Skeletal muscle tissue (tissue), 3 donors: ENCODE measurements at regions not wholly inside any gene's neighbourhood (a gene's known extent, or its start where the extent isn't known, plus 50 kb on each side); places are given as distances from the start of the nearest gene placed in this dataset.

Source experiments
- H3K27ac ChIP-seq: one replicate; pipeline ENCODE4 v1.7.0; 2013; ENCODE audit warnings: mild to moderate bottlenecking, low read depth, low read length, inconsistent platforms
- H3K27me3 ChIP-seq, 3 donors: one replicate each; pipeline ENCODE4 v1.7.0; 2013; ENCODE audit warnings: low read length in 3 of 3; ENCODE audit not compliant: control insufficient read depth in 3 of 3, insufficient read depth in 3 of 3
- H3K36me3 ChIP-seq, 3 donors: one replicate each; pipeline ENCODE4 v1.7.0; 2013; ENCODE audit warnings: low read length in 3 of 3; ENCODE audit not compliant: control insufficient read depth in 3 of 3, insufficient read depth in 3 of 3
- H3K4me1 ChIP-seq, 3 donors: one replicate each; pipeline ENCODE4 v1.7.0; 2013; ENCODE audit warnings: low read length in 3 of 3, mild to moderate bottlenecking in 3 of 3; ENCODE audit not compliant: control insufficient read depth in 3 of 3, insufficient read depth in 3 of 3
- H3K4me3 ChIP-seq, 3 donors: one replicate each; pipeline ENCODE4 v1.7.0; 2013; ENCODE audit warnings: low read length in 3 of 3
- H3K9ac ChIP-seq, 3 donors: one replicate each; pipeline ENCODE4 v1.7.0; 2013; ENCODE audit warnings: low read length in 3 of 3, mild to moderate bottlenecking in 3 of 3, moderate library complexity in 2 of 3, low read depth in 1 of 3
- H3K9me3 ChIP-seq, 3 donors: one replicate each; pipeline ENCODE4 v1.7.0; 2013; ENCODE audit warnings: low read length in 3 of 3; ENCODE audit not compliant: control insufficient read depth in 3 of 3
- donor health status: Osteomylitis.

DNA sequence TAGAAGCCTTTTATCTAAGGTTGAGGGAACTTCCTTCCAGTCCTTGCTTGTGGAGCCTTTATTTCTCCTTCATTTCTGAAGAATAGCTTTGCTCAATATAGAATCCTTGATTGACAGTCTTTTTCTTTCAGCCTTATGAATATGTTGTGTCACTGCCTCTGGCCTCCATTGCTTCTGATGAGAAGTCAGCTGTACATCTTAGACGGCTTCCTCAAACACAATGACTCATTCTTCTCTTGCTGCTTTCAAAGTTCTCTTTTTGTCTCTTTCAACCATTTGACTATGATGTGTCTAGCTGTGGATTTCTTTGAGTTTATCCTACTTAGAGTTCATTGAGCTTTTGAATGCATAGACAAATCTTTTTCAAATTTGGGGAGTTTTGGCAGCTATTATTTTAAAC lies 893.2 kb downstream of the BRD1 start:
- no peaks in the 10 kb centered on the region for H3K36me3 ChIP-seq
- H3K4me1 ChIP-seq = no peaks in the 10 kb centered on the region
- peaks cover 2 to 7% (median 3%) of the 10 kb centered on the region in 3 donors for H3K9me3 ChIP-seq
- no peak overlapping the region for H3K9ac ChIP-seq
- H3K4me3 ChIP-seq = no peak overlapping the region
- peaks cover 0 to 9% (median 0%) of the 10 kb centered on the region in 3 donors for H3K27me3 ChIP-seq
- H3K27ac ChIP-seq = no peak overlapping the region

DNA sequence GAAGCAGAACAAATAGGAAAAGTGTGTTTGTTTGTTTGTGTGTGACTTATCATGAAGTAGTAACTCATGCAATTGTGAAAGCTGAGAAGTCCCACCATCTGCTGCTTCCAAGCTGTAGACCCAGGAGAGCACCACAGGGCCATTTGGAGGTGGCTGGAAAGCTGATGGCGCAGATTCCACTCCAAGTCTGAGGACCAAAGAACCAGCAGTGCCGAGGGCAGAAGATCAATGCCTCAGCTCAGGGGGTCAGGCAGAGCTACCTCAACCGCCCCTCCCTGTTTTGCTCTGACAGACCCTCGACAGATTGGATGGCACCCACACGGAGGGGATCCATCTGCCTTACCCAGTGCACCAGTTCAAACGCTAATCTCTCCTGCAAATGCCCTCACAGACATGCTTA lies 896.2 kb downstream of the BRD1 start:
- H3K27ac ChIP-seq = no peak overlapping the region
- peaks cover 0 to 10% (median 0%) of the 10 kb centered on the region in 3 donors for H3K27me3 ChIP-seq
- no peaks in the 10 kb centered on the region for H3K36me3 ChIP-seq
- no peaks in the 10 kb centered on the region for H3K4me1 ChIP-seq
- peaks cover under 1 to 3% (median 2%) of the 10 kb centered on the region in 3 donors for H3K9me3 ChIP-seq
- H3K4me3 ChIP-seq = no peak overlapping the region
- H3K9ac ChIP-seq = no peak overlapping the region

DNA sequence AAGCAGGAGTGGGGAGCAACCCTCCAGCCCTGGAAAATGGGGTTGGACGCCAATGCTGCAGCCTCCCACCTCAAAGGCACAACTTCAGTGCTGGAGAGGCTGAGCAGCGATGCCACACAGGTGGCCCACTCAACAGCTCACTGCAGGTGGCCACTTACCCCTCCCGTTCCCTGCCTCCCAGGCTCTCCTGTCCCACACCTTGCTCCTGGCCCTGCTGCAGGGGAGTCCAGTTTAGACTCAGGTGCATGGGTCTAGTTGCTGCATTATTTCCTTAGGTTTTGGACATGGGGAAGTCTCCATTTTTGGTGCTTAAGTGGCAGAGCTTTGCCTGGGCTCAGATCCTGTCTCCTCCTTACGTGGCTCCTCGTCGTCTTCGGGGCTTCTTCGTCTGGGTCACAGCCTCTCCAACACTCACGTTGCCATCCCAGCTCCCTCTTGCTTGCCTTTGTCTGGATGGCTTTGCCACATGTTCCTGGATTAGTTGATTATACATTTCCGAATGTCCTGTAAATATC lies 898.3 kb downstream of the BRD1 start:
- no peaks in the 10 kb centered on the region for H3K4me1 ChIP-seq
- no peak overlapping the region for H3K27ac ChIP-seq
- H3K27me3 ChIP-seq = peaks cover 0 to 16% (median 2%) of the 10 kb centered on the region in 3 donors
- H3K4me3 ChIP-seq = no peak overlapping the region
- no peaks in the 10 kb centered on the region for H3K36me3 ChIP-seq
- H3K9ac ChIP-seq = no peak overlapping the region
- peaks cover 0 to under 1% (median 0%) of the 10 kb centered on the region in 3 donors for H3K9me3 ChIP-seq

DNA sequence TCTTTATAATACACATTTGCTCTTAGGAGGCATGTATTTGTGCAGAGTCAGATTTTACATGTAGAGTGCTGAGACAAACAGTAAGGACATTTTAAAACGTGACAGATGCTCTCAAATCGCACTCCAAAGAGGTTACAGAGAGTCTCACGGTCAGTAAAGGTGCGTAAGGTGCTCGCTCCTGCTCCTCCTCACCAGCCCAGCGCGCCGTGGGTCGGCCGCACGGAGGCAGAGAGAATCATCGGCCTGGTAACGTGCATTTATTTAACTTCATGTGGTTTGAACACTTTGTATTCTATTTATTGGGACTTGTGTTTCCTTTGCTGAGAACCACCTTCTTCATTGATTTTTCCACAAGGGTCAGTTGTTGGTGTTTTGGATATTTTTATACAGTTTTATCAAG lies 900.1 kb downstream of the BRD1 start:
- Histone ChIP-seq H3K9me3 (no peaks in the 10 kb centered on the region), H3K9ac (no peak overlapping the region), H3K4me1 (no peaks in the 10 kb centered on the region), H3K27ac (no peak overlapping the region), H3K27me3 (peaks cover 0 to 16% (median 3%) of the 10 kb centered on the region in 3 donors), H3K36me3 (no peaks in the 10 kb centered on the region), H3K4me3 (no peak overlapping the region)

DNA sequence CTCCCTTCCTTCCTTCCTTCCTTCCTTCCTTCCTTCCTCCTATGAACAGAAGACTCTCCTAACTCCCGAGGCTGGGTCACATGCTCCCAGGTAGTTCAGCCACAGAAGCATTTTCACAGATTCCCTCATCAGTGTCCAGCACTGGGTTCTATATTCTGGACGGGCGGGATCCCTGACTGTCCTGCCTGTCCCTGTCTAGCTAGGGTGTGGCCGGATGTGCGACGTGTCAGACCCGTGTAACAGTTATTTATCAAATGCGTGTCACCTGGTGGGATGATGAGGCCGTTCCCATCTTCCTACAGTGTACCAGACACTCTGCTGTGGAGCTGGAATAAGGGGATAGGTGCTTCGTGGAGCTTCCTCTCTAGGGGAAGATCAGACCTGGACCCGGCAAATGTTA lies 901.0 kb downstream of the BRD1 start:
- peaks cover 0 to 16% (median 3%) of the 10 kb centered on the region in 3 donors for H3K27me3 ChIP-seq
- H3K27ac ChIP-seq = no peak overlapping the region
- no peaks in the 10 kb centered on the region for H3K4me1 ChIP-seq
- H3K36me3 ChIP-seq = no peaks in the 10 kb centered on the region
- peaks cover 0 to under 1% (median 0%) of the 10 kb centered on the region in 3 donors for H3K9me3 ChIP-seq
- H3K9ac ChIP-seq = no peak overlapping the region
- H3K4me3 ChIP-seq = no peak overlapping the region

DNA sequence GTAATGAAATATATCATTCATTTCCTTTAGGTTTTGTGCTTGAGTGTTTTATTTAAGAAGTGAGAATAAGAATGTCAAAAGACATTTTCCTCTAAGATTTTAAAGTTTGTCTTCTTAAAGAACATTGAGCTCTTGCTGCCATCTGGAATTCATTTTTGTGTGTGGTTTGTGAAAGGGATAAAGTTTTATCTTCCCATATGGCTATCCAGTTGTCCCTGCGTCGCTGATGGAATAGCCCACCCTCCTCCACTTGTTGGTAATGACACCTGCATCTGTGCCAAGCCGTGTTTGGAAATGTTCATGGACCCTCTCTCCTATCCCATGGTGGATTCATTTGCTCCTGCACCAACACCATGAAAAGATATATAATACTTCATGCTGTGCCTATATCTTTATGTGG lies 901.5 kb downstream of the BRD1 start:
- peaks cover 0 to 2% (median 0%) of the 10 kb centered on the region in 3 donors for H3K9me3 ChIP-seq
- no peaks in the 10 kb centered on the region for H3K36me3 ChIP-seq
- peaks cover 0 to 16% (median 3%) of the 10 kb centered on the region in 3 donors for H3K27me3 ChIP-seq
- H3K4me3 ChIP-seq = no peak overlapping the region
- no peak overlapping the region for H3K27ac ChIP-seq
- no peaks in the 10 kb centered on the region for H3K4me1 ChIP-seq
- no peak overlapping the region for H3K9ac ChIP-seq

DNA sequence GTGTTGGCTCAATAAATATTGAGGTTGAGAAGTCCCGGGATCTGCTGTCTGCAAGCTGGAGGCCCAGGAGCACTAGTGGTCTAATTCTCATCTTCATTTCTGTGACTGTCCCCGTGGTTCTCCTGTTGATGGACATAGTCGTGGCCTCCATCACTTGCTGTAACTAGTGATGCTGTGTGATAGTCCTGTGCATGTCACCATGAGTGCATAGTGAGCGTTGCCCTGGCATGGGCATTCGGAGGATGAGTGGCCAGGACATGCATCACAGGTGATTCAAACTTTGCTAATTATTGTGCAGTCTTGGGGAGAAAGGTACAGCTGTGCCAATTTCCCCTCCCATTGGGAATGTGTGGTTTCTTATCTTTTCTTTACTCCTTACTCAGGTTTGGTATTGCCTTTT lies 902.2 kb downstream of the BRD1 start:
- Histone ChIP-seq H3K27me3 (peaks cover 0 to 23% (median 4%) of the 10 kb centered on the region in 3 donors), H3K4me1 (no peaks in the 10 kb centered on the region), H3K9me3 (peaks cover 0 to 2% (median 0%) of the 10 kb centered on the region in 3 donors), H3K27ac (no peak overlapping the region), H3K4me3 (no peak overlapping the region), H3K9ac (no peak overlapping the region), H3K36me3 (no peaks in the 10 kb centered on the region)

DNA sequence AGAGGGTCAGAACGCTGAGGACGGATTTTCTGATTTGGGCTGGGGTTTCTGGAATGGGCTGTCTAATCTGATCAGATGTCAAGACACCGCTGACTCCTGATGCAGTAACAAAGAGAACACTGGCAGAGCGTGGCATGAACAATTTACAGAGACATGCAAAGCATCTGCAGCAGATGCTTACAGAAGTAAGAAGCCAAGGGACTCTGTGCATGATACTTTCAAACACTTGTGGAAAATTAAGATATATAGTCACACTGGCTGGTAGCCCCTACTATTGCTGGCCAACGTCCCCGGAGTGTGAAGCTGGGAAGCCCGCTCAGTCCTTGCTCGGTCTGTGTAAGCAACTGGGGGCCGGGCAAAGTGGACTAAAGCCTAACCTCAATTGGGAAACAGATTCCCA lies 903.7 kb downstream of the BRD1 start:
- Histone ChIP-seq H3K4me1 (no peaks in the 10 kb centered on the region), H3K9ac (no peak overlapping the region), H3K36me3 (no peaks in the 10 kb centered on the region), H3K4me3 (no peak overlapping the region), H3K27me3 (peaks cover 0 to 30% (median 12%) of the 10 kb centered on the region in 3 donors), H3K27ac (no peak overlapping the region), H3K9me3 (peaks cover 0 to 2% (median 0%) of the 10 kb centered on the region in 3 donors)

DNA sequence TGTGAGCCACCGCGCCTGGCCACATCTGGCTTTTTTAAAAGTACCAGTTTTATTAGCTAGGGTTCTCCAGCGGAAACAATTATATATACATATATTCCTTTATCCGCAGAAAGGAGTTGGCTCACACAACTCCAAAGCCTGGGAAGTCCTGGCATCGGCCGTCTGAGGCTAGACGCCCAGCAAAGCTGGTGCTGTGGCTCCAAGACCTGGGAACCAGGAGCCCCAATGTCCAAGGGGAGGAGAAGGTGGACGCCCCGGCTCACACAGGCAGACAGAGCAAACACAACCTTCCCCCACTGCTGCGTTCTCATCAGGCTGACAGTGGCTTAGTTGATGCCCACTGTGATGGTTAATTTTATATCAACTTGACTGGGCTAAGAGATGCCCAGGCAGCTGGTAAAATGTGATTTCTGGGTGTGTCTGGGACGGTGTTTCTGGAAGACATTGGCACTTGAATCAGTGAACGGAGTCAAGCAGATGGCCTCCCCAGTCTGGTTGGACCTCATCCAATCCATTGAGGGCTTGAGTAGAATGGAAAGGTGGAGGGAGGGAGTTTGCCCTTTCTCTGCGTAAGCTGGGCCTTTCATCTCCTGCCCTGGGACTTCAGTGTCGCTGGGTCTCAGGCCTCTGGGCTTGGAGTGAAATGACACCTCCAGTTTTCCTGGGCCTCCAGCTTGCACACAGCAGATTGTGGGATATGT lies 904.4 kb downstream of the BRD1 start:
- no peak overlapping the region for H3K9ac ChIP-seq

DNA sequence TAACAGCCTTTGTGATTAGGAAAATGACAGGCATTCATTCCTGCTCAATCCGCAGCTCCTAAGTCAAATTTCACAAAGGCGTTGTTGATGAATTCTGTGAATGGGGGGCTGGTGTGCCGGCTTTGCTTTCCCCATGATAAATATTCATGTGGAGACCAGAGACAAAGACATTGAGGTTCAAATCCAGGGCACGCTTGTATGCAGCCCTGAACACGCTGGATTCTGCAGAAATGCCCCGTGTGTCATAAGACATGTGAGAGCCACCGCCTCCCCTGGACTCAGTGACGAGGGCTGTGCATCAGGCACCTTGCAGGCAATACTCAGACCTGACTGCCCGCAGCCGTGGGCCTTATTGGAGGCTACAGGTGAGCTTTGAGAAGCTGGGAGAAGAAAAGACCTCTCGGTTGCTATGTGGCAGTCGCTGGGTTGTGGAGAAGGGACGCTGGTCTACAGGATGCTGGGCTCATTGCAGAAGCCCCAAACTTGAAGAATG lies 906.2 kb downstream of the BRD1 start:
- H3K36me3 ChIP-seq = no peaks in the 10 kb centered on the region
- H3K27me3 ChIP-seq = peaks cover 7 to 25% (median 24%) of the 10 kb centered on the region in 3 donors
- no peaks in the 10 kb centered on the region for H3K4me1 ChIP-seq
- peaks cover 0 to 5% (median 0%) of the 10 kb centered on the region in 3 donors for H3K9me3 ChIP-seq
- H3K27ac ChIP-seq = no peak overlapping the region
- H3K4me3 ChIP-seq = no peak overlapping the region
- no peak overlapping the region for H3K9ac ChIP-seq

More for the DNA sequence above, 904.4 kb downstream of the BRD1 start:
- no peak overlapping the region for H3K27ac ChIP-seq
- H3K4me3 ChIP-seq = no peak overlapping the region
- H3K9me3 ChIP-seq = peaks cover 0 to 2% (median 0%) of the 10 kb centered on the region in 3 donors
- H3K27me3 ChIP-seq = peaks cover 0 to 27% (median 12%) of the 10 kb centered on the region in 3 donors
- H3K36me3 ChIP-seq = no peaks in the 10 kb centered on the region
- no peaks in the 10 kb centered on the region for H3K4me1 ChIP-seq
